HEK293 (cell line): ENCODE measurements at regions not wholly inside any gene's neighbourhood (a gene's known extent, or its start where the extent isn't known, plus 50 kb on each side); places are given as distances from the start of the nearest gene placed in this dataset.

ENCODE experiments used
- CTCF ChIA-PET: fragments of 350-600 bp; formaldehyde crosslinking; extraction: SDS; loops from one replicate; lab custom pipeline; 2021; ENCODE audit warnings: antibody characterized with exemption; lab: Yijun Ruan, JAX
- POLR2A ChIA-PET: fragments of 300-600 bp; formaldehyde crosslinking; extraction: SDS; loops from one replicate; lab custom pipeline; 2020; ENCODE audit warnings: antibody characterized with exemption, inconsistent platforms; lab: Yijun Ruan, JAX
- H3K27ac ChIP-seq: fragments of 200-500 bp; sonication (Bioruptor generic); 2 replicates; pipeline ENCODE4 v1.5.1; 2014; ENCODE audit warnings: low read depth, low read length, control low read depth, inconsistent platforms; ENCODE audit errors: extremely low read depth
- H3K36me3 ChIP-seq, 2 experiments: fragments of 200-500 bp in 1 of 2; sonication (Bioruptor generic) in 1 of 2; 1 replicate in 1 of 2; 2 replicates in 1 of 2; pipeline ENCODE4 v1.5.1; 2014 to 2017; ENCODE audit warnings: inconsistent platforms in 2 of 2, low read length in 2 of 2; ENCODE audit not compliant: control insufficient read depth in 2 of 2, insufficient read depth in 1 of 2
- H3K4me1 ChIP-seq: fragments of 200-500 bp; sonication (Bioruptor generic); 2 replicates; pipeline ENCODE4 v1.5.1; 2014; ENCODE audit warnings: mild to moderate bottlenecking, low read length, inconsistent platforms; ENCODE audit not compliant: control insufficient read depth, insufficient read depth
- H3K4me3 ChIP-seq: 2 replicates; pipeline ENCODE4 v1.5.1; 2011; ENCODE audit warnings: low read depth, mild to moderate bottlenecking, control low read depth, low read length, moderate library complexity
- H3K9me3 ChIP-seq: fragments of 200-500 bp; sonication (Bioruptor generic); 2 replicates; pipeline ENCODE4 v1.5.1; 2014; ENCODE audit warnings: low read depth, low read length, inconsistent platforms; ENCODE audit not compliant: control insufficient read depth, insufficient read depth
- PRDM6 ChIP-seq: fragments of 450-650 bp; formaldehyde crosslinking; IDR thresholded peaks from 2 replicates; pipeline ENCODE4 v1.5.1; 2017; ENCODE audit warnings: missing biosample characterization, missing genetic modification characterization
- ZBTB20 ChIP-seq: fragments of 450-650 bp; formaldehyde crosslinking; IDR thresholded peaks from 2 replicates; pipeline ENCODE4 v1.5.1; 2016; ENCODE audit warnings: missing biosample characterization, missing genetic modification characterization
- ZBTB49 ChIP-seq: fragments of 450-650 bp; formaldehyde crosslinking; IDR thresholded peaks from 2 replicates; pipeline ENCODE4 v1.5.1; 2016; ENCODE audit warnings: missing biosample characterization, missing genetic modification characterization, low read depth
- ZBTB8A ChIP-seq: fragments of 450-650 bp; formaldehyde crosslinking; IDR thresholded peaks from 2 replicates; pipeline ENCODE4 v1.5.1; 2016; ENCODE audit warnings: missing biosample characterization, missing genetic modification characterization
- ZFHX2 ChIP-seq: fragments of 450-650 bp; formaldehyde crosslinking; conservative IDR thresholded peaks from 2 replicates; pipeline ENCODE4 v1.5.1; 2016; ENCODE audit warnings: missing biosample characterization, missing genetic modification characterization
- ZNF157 ChIP-seq: fragments of 450-650 bp; formaldehyde crosslinking; IDR thresholded peaks from 2 replicates; pipeline ENCODE4 v1.5.1; 2016; ENCODE audit warnings: missing biosample characterization, missing genetic modification characterization
- ZNF211 ChIP-seq: fragments of 450-650 bp; formaldehyde crosslinking; IDR thresholded peaks from 2 replicates; pipeline ENCODE4 v1.5.1; 2016; ENCODE audit warnings: low read depth, missing biosample characterization, missing genetic modification characterization
- ZNF223 ChIP-seq: fragments of 450-650 bp; formaldehyde crosslinking; IDR thresholded peaks from 2 replicates; pipeline ENCODE4 v1.5.1; 2016; ENCODE audit warnings: missing biosample characterization, missing genetic modification characterization
- ZNF239 ChIP-seq: fragments of 450-650 bp; formaldehyde crosslinking; IDR thresholded peaks from 2 replicates; pipeline ENCODE4 v1.5.1; 2016; ENCODE audit warnings: missing biosample characterization, missing genetic modification characterization
- ZNF26 ChIP-seq: fragments of 450-650 bp; formaldehyde crosslinking; IDR thresholded peaks from 2 replicates; pipeline ENCODE4 v1.5.1; 2016; ENCODE audit warnings: missing biosample characterization, missing genetic modification characterization
- ZNF266 ChIP-seq: fragments of 450-650 bp; formaldehyde crosslinking; IDR thresholded peaks from 2 replicates; pipeline ENCODE4 v1.5.1; 2016; ENCODE audit warnings: missing biosample characterization, missing genetic modification characterization, low read depth
- ZNF449 ChIP-seq: fragments of 450-650 bp; formaldehyde crosslinking; IDR thresholded peaks from 2 replicates; pipeline ENCODE4 v1.5.1; 2017; ENCODE audit warnings: missing biosample characterization, mild to moderate bottlenecking, missing genetic modification characterization, moderate library complexity
- ZNF558 ChIP-seq: fragments of 450-650 bp; formaldehyde crosslinking; IDR thresholded peaks from 2 replicates; pipeline ENCODE4 v1.5.1; 2016; ENCODE audit warnings: missing biosample characterization, missing genetic modification characterization
- ZNF830 ChIP-seq: fragments of 450-650 bp; IDR thresholded peaks from 2 replicates; pipeline ENCODE4 v1.5.0; 2018; ENCODE audit warnings: missing biosample characterization, missing genetic modification characterization, low read depth, mild to moderate bottlenecking, moderate library complexity
- ZSCAN18 ChIP-seq: fragments of 450-650 bp; formaldehyde crosslinking; IDR thresholded peaks from 2 replicates; pipeline ENCODE4 v1.5.1; 2016; ENCODE audit warnings: missing biosample characterization, missing genetic modification characterization
- ZSCAN23 ChIP-seq: fragments of 450-650 bp; formaldehyde crosslinking; IDR thresholded peaks from 2 replicates; pipeline ENCODE4 v1.5.1; 2016; ENCODE audit warnings: missing biosample characterization, missing genetic modification characterization

- TF ChIP-seq PRDM6 (tag by site-specific recombination) (0 out of 2 replicates have a peak, but pooled peaks have one; percentile 13), ZNF157 (tag by site-specific recombination) (no peak), ZBTB20 (tag by site-specific recombination) (peak; percentile 24; the same call in 1 of the 2 replicates), ZFHX2 (no peak), ZNF211 (tag by site-specific recombination) (no peak), ZNF830 (tag by site-specific recombination) (no peak), ZNF449 (tag by site-specific recombination) (no peak), ZNF239 (no peak), ZNF266 (tag by site-specific recombination) (no peak), ZBTB49 (no peak)
Measured at GRCh38 chr3:38989917-38990510, 61.7 kb downstream of the SCN11A start (continued).

GRCh38 chr3:38988955-38989354 is 62.8 kb downstream of the SCN11A start:
- Histone ChIP-seq H3K4me1 (no peaks in the 10 kb centered on the region), H3K36me3 (no peaks in the 10 kb centered on the region), H3K4me3 (no peak overlapping the region), H3K9me3 (no peaks in the 10 kb centered on the region), H3K27ac (no peak overlapping the region)
- ChIA-PET POLR2A (no interaction called here), CTCF (no interaction called here)
- TF ChIP-seq ZNF223 (tag by site-specific recombination) (no peak), PRDM6 (tag by site-specific recombination) (no peak), ZBTB8A (no peak), ZSCAN23 (tag by site-specific recombination) (no peak), ZNF558 (tag by site-specific recombination) (no peak), ZSCAN18 (no peak), ZNF26 (tag by site-specific recombination) (no peak)
